C4-2B (cell line): ENCODE measurements at regions not wholly inside any gene's neighbourhood (a gene's known extent, or its start where the extent isn't known, plus 50 kb on each side); places are given as distances from the start of the nearest gene placed in this dataset.

Source experiments
- CTCF ChIP-seq: fragments of 450-650 bp; conservative IDR thresholded peaks from 2 replicates; pipeline ENCODE4 v1.5.1; 2017; ENCODE audit warnings: mild to moderate bottlenecking
- ZFX ChIP-seq: fragments of 450-650 bp; IDR thresholded peaks from 2 replicates; pipeline ENCODE4 v1.6.1; 2017

- TF ChIP-seq CTCF (no peak), ZFX (no peak)
These were observed 588.5 kb downstream of the TNS3 start for GRCh38 chr7:46993396-46993795.
